GM23248 (cell line): ENCODE measurements at regions not wholly inside any gene's neighbourhood (a gene's known extent, or its start where the extent isn't known, plus 50 kb on each side); places are given as distances from the start of the nearest gene placed in this dataset.

ENCODE experiments used
- EZH2 ChIP-seq: fragments of 200-600 bp; sonication (generic); IDR thresholded peaks from 2 replicates; pipeline ENCODE4 v1.6.1; 2018; ENCODE audit warnings: antibody characterized with exemption, mild to moderate bottlenecking; ENCODE audit not compliant: insufficient read depth, poor library complexity, severe bottlenecking
- EZH2phosphoT487 ChIP-seq: fragments of 200-600 bp; sonication (generic); IDR thresholded peaks from 2 replicates; pipeline ENCODE4 v1.6.1; 2018; ENCODE audit warnings: antibody characterized with exemption, moderate library complexity, mild to moderate bottlenecking, low read depth; ENCODE audit not compliant: insufficient read depth

- TF ChIP-seq EZH2 = no peak
- TF ChIP-seq EZH2phosphoT487 = no peak
Measured at GRCh38 chr12:88683628-88684027, 103.4 kb upstream of the KITLG start.
